ENCODE measurements at regions not wholly inside any gene's neighbourhood (a gene's known extent, or its start where the extent isn't known, plus 50 kb on each side); places are given as distances from the start of the nearest gene placed in this dataset.
"Not testable (repeated sequence)": the region's sequence is repeated elsewhere in the genome, so short reads cannot be mapped to it uniquely, and the experiment has no call there.

DNA sequence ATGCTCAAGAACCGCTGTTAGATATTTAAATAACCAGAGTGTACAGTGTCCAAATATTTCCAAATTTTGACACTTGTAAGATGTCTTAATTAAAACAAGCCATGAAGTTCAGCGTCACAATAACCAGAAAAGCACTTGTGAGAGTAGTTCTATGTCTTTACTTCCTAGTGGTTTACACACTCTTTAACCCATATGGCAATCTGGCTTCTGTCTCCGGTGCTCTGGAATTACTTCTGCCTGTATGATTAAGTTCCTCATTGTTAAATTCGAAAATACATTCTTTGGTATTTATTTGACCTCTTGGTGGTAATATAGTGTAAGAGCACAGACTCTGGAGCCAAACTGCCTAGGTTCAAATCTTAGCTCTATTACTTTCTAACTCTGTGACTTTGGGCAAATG, 89.9 kb upstream of the NOTCH2NLA start:
- not testable (repeated sequence) for DNase-seq

DNA sequence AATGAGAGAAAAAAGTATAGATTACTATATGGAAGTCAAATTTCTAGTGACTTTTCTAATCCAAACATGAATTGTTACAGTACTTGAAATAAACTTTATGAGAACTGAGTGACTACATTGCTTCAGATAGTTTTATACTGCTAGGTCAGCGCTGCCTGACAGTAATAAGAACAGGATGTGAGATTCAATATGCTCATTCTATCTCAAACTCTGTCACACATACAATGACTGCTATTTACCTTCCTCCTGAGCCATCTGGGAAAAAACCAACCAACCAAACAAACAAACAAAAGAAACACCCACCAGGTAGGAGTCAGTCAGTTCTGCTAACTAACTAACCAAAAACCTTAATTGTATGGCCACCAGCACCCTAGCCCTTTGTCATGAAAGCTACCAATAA, 89.0 kb upstream of the NOTCH2NLA start:
- DNase-seq = not testable (repeated sequence)

DNA sequence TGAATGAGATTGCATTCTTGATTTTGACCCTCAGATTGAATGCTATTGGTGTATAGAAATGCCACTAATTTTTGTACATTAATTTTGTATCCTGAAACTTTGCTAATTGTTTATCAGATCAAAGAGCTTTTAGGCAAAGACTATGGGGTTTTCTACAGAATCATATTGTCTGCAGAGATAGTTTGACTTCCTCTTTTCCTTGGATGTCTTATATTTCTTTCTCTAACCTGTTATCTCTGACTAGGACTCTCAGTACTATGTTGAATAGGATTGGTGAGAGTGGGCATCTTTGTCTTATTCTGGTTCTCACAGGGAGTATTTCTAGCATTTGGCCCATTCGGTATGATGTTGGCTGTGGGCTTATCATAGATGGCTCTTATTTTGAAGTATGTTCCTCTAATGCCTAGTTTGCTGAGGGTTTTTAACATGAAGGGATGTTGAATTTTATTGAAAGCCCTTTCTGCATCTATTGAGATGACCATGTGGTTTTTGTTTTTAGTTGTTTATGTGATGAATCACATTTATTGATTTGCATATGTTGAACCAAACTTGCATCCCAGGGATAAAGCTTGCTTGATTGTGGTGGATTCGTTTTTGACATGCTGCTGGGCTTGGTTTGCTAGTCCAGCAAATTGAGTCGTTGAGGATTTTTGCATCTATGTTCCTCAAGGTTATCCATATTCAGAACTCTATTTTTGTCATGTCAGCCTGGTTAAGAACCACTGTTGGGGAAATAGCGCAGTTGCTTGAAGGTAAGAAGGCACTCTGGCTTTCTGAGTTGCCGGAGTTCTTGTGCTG, 85.8 kb upstream of the NOTCH2NLA start:
- not testable (repeated sequence) for DNase-seq

DNA sequence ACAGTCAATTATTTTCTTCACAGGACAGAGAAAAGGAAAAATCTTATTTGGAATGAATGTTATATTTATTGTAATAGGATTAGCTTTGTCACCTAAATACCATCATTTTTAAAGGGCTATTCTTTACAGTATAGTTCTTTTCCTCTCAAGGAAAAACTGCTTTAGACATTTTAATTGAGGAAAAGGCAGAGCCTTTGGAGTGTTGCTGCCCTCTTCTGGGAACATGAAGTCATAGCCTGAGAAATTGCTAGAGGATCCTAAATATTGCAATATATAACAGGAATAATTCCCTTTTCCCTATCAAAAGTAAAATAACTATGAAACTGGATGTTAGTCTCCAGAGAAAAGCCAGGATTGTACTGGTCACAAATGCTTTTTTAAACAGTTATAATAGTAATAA, 81.8 kb upstream of the NOTCH2NLA start:
- not testable (repeated sequence) for DNase-seq

DNA sequence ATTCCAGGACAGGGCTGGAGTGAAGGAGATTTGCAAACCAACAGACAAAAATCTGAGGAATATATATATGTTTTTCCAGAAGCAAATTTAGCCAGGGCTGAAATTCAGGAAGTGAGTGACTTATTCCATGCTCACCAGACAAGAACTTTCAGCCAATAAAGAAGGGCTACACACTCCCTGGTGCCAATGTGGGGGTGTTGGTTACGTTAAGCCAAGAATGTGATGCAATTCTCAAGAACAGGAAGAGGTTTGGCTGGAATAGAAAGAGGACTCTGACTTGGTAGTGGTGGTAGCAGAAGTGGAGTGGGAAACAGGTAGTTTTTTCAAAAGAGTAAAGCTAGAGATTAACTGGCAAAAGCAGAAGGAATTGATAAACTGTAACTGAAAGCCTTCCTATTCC, 80.6 kb upstream of the NOTCH2NLA start:
- not testable (repeated sequence) for DNase-seq

DNA sequence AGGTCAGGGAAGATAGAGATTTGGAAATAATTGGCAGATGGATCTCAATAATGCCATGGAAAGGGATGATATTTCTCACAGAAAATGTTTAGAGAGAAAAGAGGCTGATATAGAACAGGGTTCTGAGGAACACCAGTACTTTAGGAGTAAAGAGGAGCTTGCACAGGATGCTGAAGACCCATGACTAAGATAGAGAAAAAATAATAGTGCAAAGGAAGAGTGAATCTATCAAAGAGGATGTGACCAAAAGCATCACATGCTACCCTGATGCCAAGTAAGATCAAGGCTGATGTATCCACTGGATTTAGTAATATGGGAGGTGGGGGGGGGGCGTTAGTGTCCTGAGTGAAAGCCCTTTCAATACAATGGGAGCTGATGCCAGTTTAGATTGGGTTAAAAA, 80.1 kb upstream of the NOTCH2NLA start:
- not testable (repeated sequence) for DNase-seq

DNA sequence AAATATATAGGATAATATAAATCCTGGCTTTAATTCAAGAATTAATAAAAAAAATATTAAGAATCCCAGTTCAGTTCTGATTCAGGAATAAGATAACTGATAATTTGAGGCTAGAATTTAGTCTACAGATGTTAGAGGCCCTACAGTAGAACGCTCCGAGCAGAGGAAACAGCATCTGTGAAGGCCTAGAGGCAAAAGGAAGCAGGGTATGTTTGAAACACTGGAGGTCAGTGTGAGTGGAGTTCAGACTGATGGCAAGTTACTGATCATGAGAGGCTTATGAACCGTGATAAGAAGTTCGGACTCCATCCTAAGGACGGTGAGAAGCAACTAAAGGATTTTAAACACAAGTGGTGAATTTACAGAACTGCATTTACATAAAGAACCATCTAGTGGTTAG, 79.3 kb upstream of the NOTCH2NLA start:
- DNase-seq = not testable (repeated sequence)

DNA sequence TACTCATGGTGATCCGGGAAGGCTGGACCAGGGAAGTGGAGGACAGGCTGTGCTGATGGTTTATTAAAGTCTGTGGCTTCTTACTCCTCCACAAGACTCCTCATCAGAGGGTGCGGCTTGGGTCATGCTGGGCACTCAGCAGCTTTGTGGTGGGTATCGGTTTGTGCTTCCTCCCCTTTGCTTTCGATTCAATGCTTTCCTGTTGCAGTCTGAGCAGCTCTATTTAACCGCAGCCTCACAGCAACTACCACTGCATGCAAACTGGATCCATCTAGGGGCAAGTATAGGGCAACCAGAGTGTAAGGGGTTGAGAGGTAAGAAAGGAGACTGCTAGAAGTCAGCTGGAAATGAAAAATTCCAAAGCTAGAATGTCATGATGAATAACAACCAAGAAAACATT, 78.8 kb upstream of the NOTCH2NLA start:
- DNase-seq = not testable (repeated sequence)

DNA sequence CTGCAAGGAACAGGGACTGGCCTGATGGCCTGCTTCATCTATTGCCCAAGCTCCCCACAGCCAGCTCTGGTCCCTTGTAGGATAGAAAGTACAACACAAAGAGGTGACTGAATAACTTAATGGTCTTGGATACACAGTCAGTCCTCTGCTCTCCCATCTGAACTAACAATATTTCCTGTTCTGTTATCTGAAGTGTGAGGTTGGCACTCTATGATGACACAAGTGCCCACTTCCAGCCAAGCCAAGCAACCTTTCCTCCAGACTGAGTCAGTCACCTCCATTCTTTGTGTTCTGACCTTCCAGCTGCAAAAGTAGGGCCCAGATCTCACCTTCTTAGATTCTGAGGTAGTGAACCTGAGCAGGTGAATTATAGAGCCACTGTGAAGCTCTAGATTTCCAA, 77.8 kb upstream of the NOTCH2NLA start:
- DNase-seq = not testable (repeated sequence)

DNA sequence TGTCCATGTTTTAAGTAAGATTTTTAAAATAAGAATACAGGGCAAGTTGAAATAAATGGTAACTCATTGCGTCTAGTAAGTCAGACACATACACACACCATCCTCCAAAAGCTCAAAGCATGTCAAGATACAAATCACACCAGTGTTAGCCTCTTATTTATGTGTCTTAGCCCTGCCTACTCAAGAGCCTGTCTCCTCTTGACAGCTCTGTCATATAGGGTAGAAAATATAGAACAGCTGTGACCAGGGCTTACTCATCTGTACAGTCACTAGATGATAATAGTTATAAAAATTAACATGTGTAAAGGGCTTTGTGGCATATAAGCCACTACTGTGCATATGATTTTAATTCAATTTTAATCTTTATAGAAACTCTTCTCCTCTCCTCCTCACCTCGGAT, 76.6 kb upstream of the NOTCH2NLA start:
- DNase-seq = not testable (repeated sequence)

DNA sequence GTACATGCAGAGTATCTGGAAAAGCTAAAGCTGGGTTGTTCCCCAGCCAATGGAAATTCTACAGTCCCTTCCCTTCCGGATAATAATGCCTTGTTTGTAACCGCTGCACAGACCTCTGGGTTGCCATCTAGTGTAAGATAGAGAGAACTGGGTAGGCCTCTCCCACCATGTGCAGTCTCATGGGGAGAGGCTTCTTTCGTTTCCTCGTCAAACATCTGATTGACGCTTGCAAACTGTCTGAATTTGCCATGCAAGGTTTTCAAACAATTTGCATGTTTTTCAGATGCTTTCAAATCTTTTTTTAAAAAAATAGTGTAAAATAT, 69.7 kb upstream of the NOTCH2NLA start:
- DNase-seq = not testable (repeated sequence)

DNA sequence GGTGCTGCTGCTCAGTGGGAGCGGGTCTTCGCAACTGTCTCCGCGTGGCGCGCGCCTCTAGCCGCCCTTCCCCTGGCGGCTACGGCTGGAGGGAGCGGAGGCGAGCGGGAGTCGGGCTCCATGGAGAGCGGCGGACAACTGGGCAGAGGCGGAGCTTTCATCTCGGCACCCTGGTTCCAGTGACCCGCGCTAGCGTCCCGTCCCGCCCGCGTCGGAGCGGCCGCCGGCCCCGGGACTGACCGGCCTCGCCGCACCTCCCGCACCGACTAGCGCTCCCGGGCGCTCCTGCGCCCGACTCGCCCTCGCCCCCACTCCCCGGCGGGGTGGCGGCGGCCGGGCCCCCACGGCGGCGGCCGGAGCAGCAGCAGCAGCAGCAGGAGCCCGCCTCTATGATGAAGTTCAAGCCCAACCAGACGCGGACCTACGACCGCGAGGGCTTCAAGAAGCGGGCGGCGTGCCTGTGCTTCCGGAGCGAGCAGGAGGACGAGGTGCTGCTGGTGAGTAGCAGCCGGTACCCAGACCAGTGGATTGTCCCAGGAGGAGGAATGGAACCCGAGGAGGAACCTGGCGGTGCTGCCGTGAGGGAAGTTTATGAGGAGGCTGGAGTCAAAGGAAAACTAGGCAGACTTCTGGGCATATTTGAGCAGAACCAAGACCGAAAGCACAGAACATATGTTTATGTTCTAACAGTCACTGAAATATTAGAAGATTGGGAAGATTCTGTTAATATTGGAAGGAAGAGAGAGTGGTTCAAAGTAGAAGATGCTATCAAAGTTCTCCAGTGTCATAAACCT, 69.2 kb upstream of the NOTCH2NLA start:
- not testable (repeated sequence) for DNase-seq

DNA sequence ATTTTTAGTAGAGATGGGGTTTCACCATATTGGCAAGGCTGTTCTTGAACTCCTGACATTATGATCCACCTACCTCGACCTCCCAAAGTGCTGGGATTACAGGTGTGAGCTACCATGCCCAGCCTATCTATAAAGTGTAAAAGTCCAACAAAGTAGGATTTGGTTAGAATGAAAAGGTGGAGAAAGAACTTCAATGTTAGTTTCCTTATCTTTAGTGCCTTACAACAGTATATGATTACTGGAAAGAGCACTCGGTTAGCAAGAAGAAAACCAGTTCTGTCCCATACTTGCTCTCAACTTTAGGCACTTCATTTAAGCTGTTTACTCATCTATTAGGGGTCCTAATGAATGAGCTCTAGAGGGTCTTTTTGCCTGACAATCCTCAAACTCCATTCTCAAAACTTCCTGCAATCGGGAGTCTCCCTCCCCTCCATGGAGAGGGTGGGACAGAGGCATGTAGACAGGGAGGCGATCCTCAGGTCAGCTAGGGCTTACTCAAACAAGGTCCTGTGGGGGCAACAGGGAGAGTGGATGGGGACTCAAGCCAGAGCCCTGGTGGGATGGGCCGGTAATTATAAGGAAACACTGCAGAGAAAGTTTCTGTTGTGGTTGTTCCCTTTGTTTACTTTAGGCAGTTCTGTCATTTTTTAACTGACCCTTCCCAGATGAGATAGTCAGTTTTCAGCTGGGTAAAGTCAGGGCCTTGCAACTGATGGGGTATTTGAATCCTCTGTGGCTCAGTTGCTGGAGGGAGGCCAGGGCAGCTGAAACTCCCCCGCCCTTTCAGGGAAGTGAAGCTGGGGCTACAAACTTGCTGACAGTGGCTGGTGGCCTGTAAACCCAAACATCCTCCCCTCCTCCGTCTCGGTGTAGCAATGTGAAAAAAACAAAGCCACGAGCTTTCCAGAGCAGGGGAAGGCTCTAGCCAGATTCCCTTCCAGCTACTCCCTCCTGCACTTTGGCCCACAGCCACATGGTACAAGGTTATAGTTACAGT, 64.4 kb upstream of the NOTCH2NLA start:
- DNase-seq = not testable (repeated sequence)

DNA sequence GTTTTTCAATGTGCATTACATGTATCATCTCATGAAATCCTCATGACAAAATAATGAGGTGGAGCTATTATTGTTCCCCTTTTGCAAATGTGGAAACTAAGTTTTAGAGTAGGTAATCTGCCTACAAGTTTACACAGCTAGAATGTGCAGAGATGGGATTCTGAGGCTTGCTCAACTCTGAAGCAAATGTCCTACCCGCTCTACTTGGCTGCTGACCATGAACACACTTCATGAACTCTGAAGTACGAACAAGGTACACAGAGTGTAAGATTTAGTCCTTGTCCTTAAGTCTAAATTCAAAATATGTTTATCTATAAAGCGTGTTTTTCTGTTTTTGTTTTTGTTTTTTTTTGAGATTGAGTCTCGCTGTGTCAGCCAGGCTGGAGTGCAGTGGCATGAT, 63.6 kb upstream of the NOTCH2NLA start:
- not testable (repeated sequence) for DNase-seq

DNA sequence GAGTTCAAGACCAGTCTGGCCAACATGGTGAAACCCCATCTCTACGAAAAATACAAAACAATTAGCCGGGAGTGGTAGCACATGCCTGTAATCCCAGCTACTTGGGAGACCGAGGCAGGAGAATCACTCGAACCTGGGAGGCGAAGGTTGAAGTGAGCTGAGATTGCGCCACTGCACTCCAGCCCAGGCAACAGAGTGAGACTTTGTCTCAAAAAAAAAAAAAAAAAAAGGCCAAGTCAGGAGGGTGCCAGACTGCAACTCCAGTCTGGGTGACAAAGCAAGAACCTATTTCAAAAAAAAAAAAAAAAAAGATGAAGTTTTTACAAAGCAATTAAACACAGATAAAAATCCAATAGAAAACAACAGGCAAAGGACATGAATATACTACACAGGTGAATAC, 59.1 kb upstream of the NOTCH2NLA start:
- not testable (repeated sequence) for DNase-seq

DNA sequence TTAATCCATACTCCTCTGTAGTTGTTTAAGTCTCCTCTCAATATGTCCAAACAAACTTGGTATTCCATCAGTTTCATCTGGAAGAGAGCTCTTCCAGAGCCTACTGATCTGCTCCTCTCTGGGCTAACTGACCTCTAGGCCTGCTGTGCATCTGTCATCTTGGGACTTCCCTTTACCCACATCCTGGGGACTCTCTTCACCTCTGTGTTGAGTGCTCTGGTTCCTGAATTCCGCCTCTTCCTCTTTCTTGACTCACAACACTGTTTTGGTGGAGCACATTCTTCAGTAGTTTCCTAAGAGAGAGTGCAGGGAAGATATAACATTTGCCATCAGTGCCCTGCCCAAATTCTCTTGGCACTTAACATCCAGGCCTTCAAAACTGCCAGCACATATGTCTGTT, 55.9 kb upstream of the NOTCH2NLA start:
- DNase-seq = not testable (repeated sequence)

DNA sequence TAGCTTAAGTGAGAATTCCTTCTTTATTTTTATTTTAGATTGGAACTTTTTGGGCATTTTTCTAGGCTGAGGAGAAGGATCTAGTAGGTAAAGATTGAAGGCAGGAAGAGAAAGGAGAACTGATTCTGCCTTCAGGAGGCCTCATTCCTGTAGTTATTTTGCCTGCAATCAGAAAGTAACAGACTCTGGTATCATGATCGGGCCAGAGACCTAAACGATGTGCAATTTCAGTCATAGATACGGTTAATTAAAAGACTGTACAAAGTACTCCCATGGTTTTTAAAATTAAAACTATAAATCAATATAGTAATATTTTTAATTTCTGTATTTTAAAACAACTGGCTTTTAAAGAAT, 54.7 kb upstream of the NOTCH2NLA start:
- DNase-seq = not testable (repeated sequence)

DNA sequence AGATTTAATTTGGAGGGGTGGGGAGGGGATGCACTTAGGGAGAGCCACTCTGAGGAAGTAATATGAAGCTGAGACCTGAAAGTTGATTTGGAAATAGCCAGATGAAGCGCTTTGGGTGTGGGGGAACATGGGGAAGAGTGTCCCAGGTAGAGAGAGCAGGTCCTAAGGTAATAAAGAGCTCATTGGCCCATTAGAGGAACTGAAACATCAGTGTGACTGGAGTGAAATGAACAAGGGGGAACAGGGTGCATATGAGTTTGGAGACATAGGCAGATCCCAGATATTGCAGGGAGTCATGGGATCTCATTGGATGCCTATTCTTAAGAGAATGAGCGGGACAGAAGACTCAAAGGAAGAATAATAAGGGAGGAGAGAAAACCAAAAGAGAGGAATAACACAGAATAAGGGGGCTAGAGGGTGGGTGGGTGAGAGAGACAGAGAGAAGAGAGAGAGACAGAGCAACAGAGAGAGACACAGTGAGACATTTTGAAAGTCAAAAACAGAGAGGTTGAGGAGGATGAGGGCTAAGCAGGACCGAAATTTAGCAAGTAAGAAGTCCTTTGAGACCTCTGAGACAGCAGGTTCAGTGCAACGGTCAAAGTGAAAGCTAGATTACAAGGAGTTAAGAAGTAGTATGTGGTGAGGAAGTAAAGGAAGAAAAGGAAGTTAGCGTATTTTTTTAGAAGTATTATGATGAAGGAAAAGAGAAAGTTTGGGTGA, 54.1 kb upstream of the NOTCH2NLA start:
- not testable (repeated sequence) for DNase-seq

DNA sequence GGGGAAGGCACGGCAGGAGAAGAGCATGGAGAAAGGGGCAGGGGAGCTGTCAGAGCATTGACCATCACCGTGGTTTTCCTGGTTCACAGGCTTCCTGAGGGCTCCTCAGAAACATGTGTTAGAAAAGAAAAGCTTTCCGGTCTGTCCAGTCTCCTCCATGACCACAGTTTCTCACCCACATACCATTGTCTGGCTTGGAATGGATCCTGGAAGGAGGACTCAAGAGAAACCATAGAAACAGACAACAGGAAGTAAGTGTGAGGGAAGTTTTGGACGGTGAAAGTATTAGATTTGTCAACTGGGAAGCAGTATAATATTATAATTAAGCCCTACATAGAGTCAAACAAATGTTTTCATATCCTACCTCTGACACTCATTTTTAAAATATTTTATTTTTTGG, 52.7 kb upstream of the NOTCH2NLA start:
- DNase-seq = not testable (repeated sequence)

DNA sequence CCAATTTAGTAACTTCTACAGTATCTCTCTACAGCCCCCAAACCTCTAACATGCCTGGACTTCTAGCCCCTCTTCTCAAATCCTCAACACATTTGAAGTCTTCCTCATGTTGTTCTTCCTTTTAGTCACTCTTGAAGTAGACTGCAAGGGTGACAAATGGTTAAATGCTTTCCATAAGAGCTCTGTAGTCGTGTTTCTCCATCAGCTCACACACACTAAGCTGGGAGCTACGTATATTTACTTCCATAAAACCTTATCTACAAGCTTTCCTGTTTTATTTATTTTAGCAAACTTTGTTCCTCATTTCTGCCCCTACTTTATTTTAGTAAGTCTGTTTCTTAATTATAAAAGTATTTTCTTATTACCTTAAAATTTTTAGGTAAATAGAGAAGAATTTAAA, 49.9 kb upstream of the NOTCH2NLA start:
- not testable (repeated sequence) for DNase-seq
